Ishikawa (cell line): ENCODE measurements at regions not wholly inside any gene's neighbourhood (a gene's known extent, or its start where the extent isn't known, plus 50 kb on each side); places are given as distances from the start of the nearest gene placed in this dataset.

Experiments used
- CEBPB ChIP-seq: IDR thresholded peaks from 2 replicates; pipeline ENCODE4 v1.6.1; 2012
- CREB1 ChIP-seq: IDR thresholded peaks from 2 replicates; pipeline ENCODE4 v1.6.1; 2012; ENCODE audit warnings: low read depth
- EGR1 ChIP-seq: IDR thresholded peaks from 2 replicates; pipeline ENCODE4 v1.6.1; 2012
- EP300 ChIP-seq: IDR thresholded peaks from 2 replicates; pipeline ENCODE4 v1.6.1; 2012; ENCODE audit warnings: borderline replicate concordance
- FOXM1 ChIP-seq: IDR thresholded peaks from 2 replicates; pipeline ENCODE4 v1.6.1; 2012; ENCODE audit warnings: low read depth, borderline replicate concordance
- NFIC ChIP-seq: IDR thresholded peaks from 2 replicates; pipeline ENCODE4 v1.6.1; 2012
- RAD21 ChIP-seq: IDR thresholded peaks from 2 replicates; pipeline ENCODE4 v1.6.1; 2012; ENCODE audit warnings: low read depth
- TAF1 ChIP-seq: IDR thresholded peaks from 2 replicates; pipeline ENCODE4 v1.6.1; 2012; ENCODE audit warnings: low read depth, mild to moderate bottlenecking
- TCF12 ChIP-seq: IDR thresholded peaks from 2 replicates; pipeline ENCODE4 v1.6.1; 2012; ENCODE audit warnings: low read depth
- TEAD4 ChIP-seq: IDR thresholded peaks from 2 replicates; pipeline ENCODE4 v1.6.1; 2012
- YY1 ChIP-seq: IDR thresholded peaks from 2 replicates; pipeline ENCODE4 v1.6.1; 2012; ENCODE audit warnings: low read depth
- ZBTB7A ChIP-seq: IDR thresholded peaks from 2 replicates; pipeline ENCODE4 v1.6.1; 2012; ENCODE audit warnings: low read depth
- TF ChIP-seq, protein P1 (sequence below): IDR thresholded peaks from 2 replicates; pipeline ENCODE4 v1.6.1; 2012; ENCODE audit warnings: low read depth, mild to moderate bottlenecking
- TF ChIP-seq, protein P2 (sequence below): IDR thresholded peaks from 2 replicates; pipeline ENCODE4 v1.6.1; 2012
- TF ChIP-seq, protein P3 (sequence below): IDR thresholded peaks from 2 replicates; pipeline ENCODE4 v1.6.1; 2012

DNA sequence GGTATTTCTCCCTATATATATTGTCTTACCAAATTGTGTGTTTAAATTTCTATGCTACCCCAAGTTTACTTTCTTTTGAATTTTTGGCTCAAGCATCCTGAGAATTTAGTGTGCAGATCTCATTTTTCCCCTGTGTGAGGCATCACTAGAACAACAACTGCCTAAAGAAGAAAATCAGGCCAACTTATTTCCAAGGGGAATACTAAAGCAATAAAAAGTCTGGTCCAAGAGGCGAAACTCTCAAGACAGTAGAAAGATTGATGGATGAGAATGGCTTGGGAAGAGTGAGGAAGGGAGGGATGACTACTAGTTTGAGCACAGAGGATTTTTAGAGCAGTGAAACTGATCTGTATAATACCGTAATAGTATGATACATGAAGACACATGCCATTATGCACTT is 86.3 kb upstream of the CFAP20DC start:
- TF ChIP-seq YY1 = no peak
- TF ChIP-seq TCF12 = no peak
- TF ChIP-seq TEAD4 = no peak
- TF ChIP-seq, protein P1, sequence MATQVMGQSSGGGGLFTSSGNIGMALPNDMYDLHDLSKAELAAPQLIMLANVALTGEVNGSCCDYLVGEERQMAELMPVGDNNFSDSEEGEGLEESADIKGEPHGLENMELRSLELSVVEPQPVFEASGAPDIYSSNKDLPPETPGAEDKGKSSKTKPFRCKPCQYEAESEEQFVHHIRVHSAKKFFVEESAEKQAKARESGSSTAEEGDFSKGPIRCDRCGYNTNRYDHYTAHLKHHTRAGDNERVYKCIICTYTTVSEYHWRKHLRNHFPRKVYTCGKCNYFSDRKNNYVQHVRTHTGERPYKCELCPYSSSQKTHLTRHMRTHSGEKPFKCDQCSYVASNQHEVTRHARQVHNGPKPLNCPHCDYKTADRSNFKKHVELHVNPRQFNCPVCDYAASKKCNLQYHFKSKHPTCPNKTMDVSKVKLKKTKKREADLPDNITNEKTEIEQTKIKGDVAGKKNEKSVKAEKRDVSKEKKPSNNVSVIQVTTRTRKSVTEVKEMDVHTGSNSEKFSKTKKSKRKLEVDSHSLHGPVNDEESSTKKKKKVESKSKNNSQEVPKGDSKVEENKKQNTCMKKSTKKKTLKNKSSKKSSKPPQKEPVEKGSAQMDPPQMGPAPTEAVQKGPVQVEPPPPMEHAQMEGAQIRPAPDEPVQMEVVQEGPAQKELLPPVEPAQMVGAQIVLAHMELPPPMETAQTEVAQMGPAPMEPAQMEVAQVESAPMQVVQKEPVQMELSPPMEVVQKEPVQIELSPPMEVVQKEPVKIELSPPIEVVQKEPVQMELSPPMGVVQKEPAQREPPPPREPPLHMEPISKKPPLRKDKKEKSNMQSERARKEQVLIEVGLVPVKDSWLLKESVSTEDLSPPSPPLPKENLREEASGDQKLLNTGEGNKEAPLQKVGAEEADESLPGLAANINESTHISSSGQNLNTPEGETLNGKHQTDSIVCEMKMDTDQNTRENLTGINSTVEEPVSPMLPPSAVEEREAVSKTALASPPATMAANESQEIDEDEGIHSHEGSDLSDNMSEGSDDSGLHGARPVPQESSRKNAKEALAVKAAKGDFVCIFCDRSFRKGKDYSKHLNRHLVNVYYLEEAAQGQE = no peak
- no peak for TF ChIP-seq EP300
- TF ChIP-seq, protein P2, sequence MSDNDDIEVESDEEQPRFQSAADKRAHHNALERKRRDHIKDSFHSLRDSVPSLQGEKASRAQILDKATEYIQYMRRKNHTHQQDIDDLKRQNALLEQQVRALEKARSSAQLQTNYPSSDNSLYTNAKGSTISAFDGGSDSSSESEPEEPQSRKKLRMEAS = no peak
- TF ChIP-seq FOXM1 = no peak
- TF ChIP-seq TAF1 = no peak
- TF ChIP-seq, protein P3, sequence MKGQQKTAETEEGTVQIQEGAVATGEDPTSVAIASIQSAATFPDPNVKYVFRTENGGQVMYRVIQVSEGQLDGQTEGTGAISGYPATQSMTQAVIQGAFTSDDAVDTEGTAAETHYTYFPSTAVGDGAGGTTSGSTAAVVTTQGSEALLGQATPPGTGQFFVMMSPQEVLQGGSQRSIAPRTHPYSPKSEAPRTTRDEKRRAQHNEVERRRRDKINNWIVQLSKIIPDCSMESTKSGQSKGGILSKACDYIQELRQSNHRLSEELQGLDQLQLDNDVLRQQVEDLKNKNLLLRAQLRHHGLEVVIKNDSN = no peak
- TF ChIP-seq RAD21 = no peak
- TF ChIP-seq CEBPB = no peak
- no peak for TF ChIP-seq NFIC
- TF ChIP-seq EGR1 = no peak
- no peak for TF ChIP-seq ZBTB7A

DNA sequence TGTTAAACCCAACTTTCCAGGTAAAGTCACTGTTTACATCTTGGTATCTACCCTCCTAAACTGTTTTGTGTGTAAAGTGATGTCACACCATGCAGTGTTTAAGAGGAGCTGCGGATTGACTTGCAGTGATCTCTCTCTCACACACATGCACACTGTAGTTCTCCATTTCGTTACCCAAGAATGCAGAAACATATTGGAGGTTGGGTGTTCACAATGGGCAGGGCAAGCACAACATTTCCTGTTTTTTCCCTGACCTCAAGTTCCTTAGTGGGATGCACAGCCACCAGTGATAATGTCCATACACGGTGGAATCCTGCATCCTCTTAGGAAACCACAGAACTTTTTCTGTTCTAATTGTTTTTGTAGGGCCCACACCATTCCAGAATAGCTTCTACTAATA is 85.3 kb upstream of the CFAP20DC start:
- no peak for TF ChIP-seq NFIC
- TF ChIP-seq, protein P2 = no peak
- TF ChIP-seq TAF1 = no peak
- TF ChIP-seq, protein P3 = no peak
- TF ChIP-seq EP300 = no peak
- TF ChIP-seq TEAD4 = no peak
- TF ChIP-seq, protein P1 = no peak
- TF ChIP-seq EGR1 = no peak
- no peak for TF ChIP-seq FOXM1
- no peak for TF ChIP-seq CREB1
- TF ChIP-seq TCF12 = no peak

DNA sequence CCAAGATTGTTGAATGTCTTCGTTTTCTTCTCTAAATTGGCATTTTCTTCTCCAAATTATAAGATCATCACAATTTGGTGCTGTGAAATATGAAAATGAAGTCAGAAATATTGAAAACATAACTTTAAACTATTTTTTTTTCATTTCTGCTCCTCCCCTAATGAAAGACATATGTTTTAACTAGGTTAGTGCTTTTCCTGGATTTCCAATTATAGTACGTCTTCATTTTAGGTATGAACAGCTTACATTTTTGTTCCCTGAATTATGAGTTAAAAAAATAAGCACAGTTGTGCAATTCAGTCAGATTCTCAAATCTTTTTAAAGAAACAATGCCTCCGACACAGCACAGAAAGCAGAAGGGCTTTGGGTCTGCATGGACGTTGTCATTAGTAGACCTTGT is 83.5 kb upstream of the CFAP20DC start:
- no peak for TF ChIP-seq RAD21
- TF ChIP-seq, protein P3 = no peak
- TF ChIP-seq, protein P2 = no peak
- TF ChIP-seq FOXM1 = no peak
- no peak for TF ChIP-seq NFIC
- TF ChIP-seq, protein P1 = no peak
- no peak for TF ChIP-seq CREB1
- TF ChIP-seq ZBTB7A = no peak
- TF ChIP-seq TEAD4 = no peak
- TF ChIP-seq EGR1 = no peak

DNA sequence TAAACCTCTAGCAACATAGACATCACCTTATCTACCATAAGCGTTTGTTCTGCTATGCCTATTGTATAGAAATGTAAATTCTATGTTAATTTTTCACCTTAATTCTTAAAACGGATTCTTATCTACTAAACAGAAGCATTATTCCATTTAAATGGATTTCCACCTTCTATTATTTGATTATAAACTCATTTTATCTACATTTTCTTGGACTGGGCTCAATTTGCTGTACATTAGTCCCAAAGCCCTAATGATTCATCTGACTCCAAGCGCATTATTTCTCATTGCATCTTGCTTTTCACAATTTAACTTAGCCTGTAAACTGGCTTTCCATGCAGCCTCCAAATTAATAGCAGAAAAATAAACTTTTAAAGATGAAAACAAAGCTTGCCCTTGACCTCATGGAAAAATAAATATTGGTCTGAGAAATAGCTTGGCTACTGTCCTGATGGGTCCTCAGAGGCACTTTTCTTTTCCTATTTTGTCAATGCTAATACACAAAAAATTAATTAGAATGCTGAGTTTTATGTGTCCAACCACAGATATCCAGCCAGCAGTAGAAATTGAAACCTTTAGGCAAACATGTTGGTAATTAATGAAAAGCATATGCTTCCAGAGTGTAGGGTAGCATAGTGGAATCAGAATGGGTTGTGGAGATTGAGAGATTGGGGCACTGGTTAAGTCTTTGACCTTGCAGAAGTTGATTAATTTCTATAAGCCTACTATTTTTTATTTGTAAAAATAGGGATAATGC is 81.4 kb upstream of the CFAP20DC start:
- TF ChIP-seq FOXM1 (no peak), EP300 (no peak), NFIC (no peak)
- TF ChIP-seq, protein P3 = no peak
